ENCODE measurements at regions not wholly inside any gene's neighbourhood (a gene's known extent, or its start where the extent isn't known, plus 50 kb on each side); places are given as distances from the start of the nearest gene placed in this dataset.

DNA sequence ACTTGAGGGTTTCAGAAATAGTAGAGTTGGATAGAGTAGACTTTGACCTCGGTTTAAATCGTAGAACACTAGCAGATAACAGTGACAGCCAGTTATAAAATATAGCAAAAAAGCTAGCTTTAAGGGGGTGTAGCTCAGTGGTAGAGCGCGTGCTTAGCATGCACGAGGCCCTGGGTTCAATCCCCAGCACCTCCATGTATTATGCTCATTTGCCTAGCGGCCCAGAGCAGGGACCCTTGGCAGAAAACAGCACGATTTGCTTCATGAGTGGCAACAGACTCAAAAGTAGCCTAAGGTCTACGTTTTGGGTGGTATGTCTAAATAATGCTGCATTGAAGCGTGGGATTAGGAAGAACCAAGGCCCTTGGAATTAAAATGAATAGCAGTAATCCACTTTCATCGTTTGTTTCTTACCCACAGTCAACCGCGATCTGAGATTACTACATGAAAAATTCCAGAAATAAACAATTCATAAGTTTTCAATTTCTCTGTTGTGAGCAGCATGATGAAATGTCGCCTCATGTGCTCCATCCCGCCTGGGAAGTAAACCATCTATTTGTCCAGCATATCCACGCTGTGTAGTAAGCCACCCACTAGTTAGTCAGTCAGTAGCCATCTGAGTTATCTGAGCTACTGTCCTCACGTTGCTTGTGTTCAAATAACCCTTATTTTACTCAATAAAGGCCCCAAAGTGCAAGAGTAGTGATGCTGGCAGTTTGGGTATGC is 184.9 kb downstream of the GPX5 start:
- Histone ChIP-seq H3K27ac (no peak overlapping the region), H3K4me3 (ENCODE audit: low read depth, low read length) (no peak overlapping the region), H3K36me3 (no peaks in the 10 kb centered on the region), H3K27me3 (ENCODE audit: insufficient read depth, low read depth, severe bottlenecking) (peaks cover 82% of the 10 kb centered on the region), H3K9me3 (ENCODE audit: severe bottlenecking) (peaks cover 27% of the 10 kb centered on the region)
- TF ChIP-seq, protein P1, sequence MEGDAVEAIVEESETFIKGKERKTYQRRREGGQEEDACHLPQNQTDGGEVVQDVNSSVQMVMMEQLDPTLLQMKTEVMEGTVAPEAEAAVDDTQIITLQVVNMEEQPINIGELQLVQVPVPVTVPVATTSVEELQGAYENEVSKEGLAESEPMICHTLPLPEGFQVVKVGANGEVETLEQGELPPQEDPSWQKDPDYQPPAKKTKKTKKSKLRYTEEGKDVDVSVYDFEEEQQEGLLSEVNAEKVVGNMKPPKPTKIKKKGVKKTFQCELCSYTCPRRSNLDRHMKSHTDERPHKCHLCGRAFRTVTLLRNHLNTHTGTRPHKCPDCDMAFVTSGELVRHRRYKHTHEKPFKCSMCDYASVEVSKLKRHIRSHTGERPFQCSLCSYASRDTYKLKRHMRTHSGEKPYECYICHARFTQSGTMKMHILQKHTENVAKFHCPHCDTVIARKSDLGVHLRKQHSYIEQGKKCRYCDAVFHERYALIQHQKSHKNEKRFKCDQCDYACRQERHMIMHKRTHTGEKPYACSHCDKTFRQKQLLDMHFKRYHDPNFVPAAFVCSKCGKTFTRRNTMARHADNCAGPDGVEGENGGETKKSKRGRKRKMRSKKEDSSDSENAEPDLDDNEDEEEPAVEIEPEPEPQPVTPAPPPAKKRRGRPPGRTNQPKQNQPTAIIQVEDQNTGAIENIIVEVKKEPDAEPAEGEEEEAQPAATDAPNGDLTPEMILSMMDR (IDR thresholded peaks at IDR 0.05; ENCODE audit: low read depth, low read length) = no peak
- no peak for DNase-seq

DNA sequence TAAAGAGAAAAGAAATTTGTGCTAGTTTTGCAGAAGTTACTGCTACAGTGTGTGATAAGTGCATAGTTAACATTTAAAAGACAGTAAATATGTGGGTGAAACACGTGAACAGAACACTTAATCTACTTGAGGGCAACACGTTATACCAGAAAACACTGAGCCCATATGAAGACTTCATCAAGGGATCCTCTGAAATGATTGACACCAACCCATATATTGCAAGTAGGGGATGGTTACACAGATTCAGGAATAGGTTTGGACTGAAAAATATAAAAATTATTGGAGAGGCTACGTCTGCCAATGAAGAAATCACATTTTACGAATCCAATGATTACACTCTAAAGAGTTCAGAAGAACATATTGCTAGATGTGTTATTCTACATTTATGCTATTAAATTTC is 185.6 kb downstream of the GPX5 start:
- TF ChIP-seq, protein P1 (IDR thresholded peaks at IDR 0.05; ENCODE audit: low read depth, low read length) = no peak
- Histone ChIP-seq H3K9me3 (ENCODE audit: severe bottlenecking) (peaks cover 27% of the 10 kb centered on the region), H3K4me3 (ENCODE audit: low read depth, low read length) (no peak overlapping the region), H3K27ac (no peak overlapping the region), H3K36me3 (no peaks in the 10 kb centered on the region), H3K27me3 (ENCODE audit: insufficient read depth, low read depth, severe bottlenecking) (peaks cover 82% of the 10 kb centered on the region)
- DNase-seq = no peak

DNA sequence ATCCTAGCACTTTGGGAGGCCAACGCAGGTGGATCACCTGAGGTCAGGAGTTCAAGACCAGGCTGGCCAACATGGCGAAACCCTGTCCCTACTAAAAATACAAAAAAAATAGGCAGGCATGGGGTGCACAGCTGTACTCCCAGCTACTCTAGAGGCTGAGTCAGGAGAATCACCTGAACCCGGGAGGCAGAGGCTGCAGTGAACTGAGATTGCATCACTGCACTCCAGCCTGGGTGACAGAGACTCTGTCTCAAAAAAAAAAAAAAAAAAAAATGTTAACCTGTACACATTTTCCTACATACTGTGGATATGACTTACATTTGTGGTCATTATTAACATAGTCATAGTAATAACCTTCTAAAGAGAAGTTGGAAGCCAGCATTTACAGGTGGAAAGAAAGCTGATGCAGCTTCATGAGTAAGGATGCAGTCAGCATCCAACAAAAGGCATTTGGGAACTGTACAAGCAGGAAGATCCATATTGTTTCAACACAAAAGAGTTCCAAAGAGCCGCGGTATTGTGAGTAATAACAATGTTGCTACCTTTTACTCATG is 186.2 kb downstream of the GPX5 start:
- Histone ChIP-seq H3K36me3 (no peaks in the 10 kb centered on the region), H3K27me3 (ENCODE audit: insufficient read depth, low read depth, severe bottlenecking) (peaks cover 84% of the 10 kb centered on the region), H3K27ac (no peak overlapping the region), H3K4me3 (ENCODE audit: low read depth, low read length) (no peak overlapping the region), H3K9me3 (ENCODE audit: severe bottlenecking) (peaks cover 27% of the 10 kb centered on the region)
- DNase-seq = no peak
- TF ChIP-seq, protein P1 (IDR thresholded peaks at IDR 0.05; ENCODE audit: low read depth, low read length) = no peak

DNA sequence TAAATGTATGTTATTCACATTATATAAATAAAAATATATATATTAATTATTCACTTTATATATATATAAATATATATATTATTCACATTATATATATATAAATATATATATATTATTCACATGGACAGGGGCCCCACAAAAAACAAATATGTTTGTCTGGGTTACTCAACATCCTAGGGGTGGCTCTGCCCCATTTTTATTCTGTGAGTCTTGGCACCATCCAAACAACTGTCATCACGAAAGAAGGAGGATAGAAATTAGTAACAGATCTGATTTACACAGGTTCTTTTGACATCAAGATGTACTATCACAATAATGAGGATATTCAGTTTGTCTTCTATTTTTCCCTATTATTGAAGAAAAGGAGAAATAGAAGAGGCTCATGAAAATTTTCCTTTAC is 187.3 kb downstream of the GPX5 start:
- Histone ChIP-seq H3K4me3 (ENCODE audit: low read depth, low read length) (no peak overlapping the region), H3K9me3 (ENCODE audit: severe bottlenecking) (peaks cover 21% of the 10 kb centered on the region), H3K27ac (no peak overlapping the region), H3K27me3 (ENCODE audit: insufficient read depth, low read depth, severe bottlenecking) (peaks cover 85% of the 10 kb centered on the region), H3K36me3 (no peaks in the 10 kb centered on the region)
- TF ChIP-seq, protein P1 (IDR thresholded peaks at IDR 0.05; ENCODE audit: low read depth, low read length) = no peak
- DNase-seq = no peak

DNA sequence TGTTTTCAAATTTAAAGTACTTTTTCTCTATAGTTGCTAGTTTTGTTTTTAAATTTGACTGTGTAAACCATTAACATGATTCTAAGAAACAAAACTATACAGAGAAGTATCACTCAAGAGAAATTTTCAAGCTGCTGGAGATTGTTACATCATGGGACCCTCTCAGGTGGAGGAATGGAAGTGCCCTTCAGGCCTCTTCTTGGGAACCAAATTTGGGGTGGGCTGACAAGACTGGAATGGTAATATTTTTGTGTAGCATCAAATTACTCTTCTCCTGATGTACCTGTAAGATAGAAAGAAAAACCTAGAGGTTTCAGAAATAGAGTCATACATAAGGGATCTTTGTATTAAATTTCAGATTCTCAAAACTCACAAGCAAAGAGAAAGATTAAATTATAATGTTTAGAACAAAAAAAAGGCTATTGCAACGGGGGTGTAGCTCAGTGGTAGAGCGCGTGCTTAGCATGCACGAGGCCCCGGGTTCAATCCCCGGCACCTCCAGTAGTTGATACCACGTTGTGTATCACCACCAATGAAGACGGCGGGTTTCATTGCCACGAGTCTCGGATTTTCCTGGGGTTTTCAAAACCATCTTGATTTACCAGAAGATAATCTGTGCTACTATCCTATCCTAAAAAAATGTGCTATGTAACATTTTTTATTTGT is 193.7 kb downstream of the GPX5 start:
- TF ChIP-seq, protein P1 (IDR thresholded peaks at IDR 0.05; ENCODE audit: low read depth, low read length) = no peak
- Histone ChIP-seq H3K36me3 (no peaks in the 10 kb centered on the region), H3K27ac (no peak overlapping the region), H3K27me3 (ENCODE audit: insufficient read depth, low read depth, severe bottlenecking) (peaks cover 94% of the 10 kb centered on the region), H3K4me3 (ENCODE audit: low read depth, low read length) (no peak overlapping the region), H3K9me3 (ENCODE audit: severe bottlenecking) (no peaks in the 10 kb centered on the region)
- no peak for DNase-seq
